Neuronal stem cell (in vitro differentiated cells): ENCODE measurements at regions not wholly inside any gene's neighbourhood (a gene's known extent, or its start where the extent isn't known, plus 50 kb on each side); places are given as distances from the start of the nearest gene placed in this dataset.
A peak's percentile ranks its signal among the peaks of the same experiment; 100 is the strongest.

Experiments used
- DNase-seq: peaks from one replicate; pipeline ENCODE4 v3.0.0-alpha.2; 2013; ENCODE audit warnings: low spot score
- H2AFZ ChIP-seq: one replicate; pipeline ENCODE4 v1.6.1; 2013; ENCODE audit warnings: mild to moderate bottlenecking, low read length, inconsistent platforms
- H2AK5ac ChIP-seq: 2 replicates; pipeline ENCODE4 v1.6.1; 2013; ENCODE audit warnings: low read depth, mild to moderate bottlenecking, inconsistent platforms, low read length, moderate library complexity, mixed read lengths
- H2BK120ac ChIP-seq: 2 replicates; pipeline ENCODE4 v1.6.1; 2013; ENCODE audit warnings: low read depth, mild to moderate bottlenecking, inconsistent platforms, low read length, moderate library complexity, mixed read lengths
- H2BK12ac ChIP-seq: one replicate; pipeline ENCODE4 v1.6.1; 2013; ENCODE audit warnings: low read length, inconsistent platforms
- H2BK15ac ChIP-seq: 2 replicates; pipeline ENCODE4 v1.6.1; 2013; ENCODE audit warnings: mild to moderate bottlenecking, low read length, inconsistent platforms, mixed read lengths
- H2BK5ac ChIP-seq: one replicate; pipeline ENCODE4 v1.6.1; 2013; ENCODE audit warnings: inconsistent platforms, mild to moderate bottlenecking, low read length, moderate library complexity
- H3K14ac ChIP-seq: one replicate; pipeline ENCODE4 v1.6.1; 2013; ENCODE audit warnings: low read length, inconsistent platforms
- H3K18ac ChIP-seq: 2 replicates; pipeline ENCODE4 v1.6.1; 2013; ENCODE audit warnings: low read length, inconsistent platforms
- H3K23ac ChIP-seq: 2 replicates; pipeline ENCODE4 v1.6.1; 2013; ENCODE audit warnings: low read depth, mild to moderate bottlenecking, mixed read lengths, low read length, inconsistent platforms; ENCODE audit not compliant: poor library complexity
- H3K27ac ChIP-seq: replicated peaks from 3 replicates; pipeline ENCODE4 v1.5.1; 2013; ENCODE audit warnings: low read length, inconsistent platforms
- H3K27me3 ChIP-seq, 3 experiments: 2 replicates each; pipeline ENCODE4 v1.6.1; 2013; ENCODE audit warnings: low read length in 3 of 3, mild to moderate bottlenecking in 2 of 3, inconsistent platforms in 1 of 3, low read depth in 1 of 3, mixed read lengths in 1 of 3, moderate library complexity in 1 of 3; ENCODE audit not compliant: control insufficient read depth in 3 of 3, insufficient read depth in 3 of 3
- H3K36me3 ChIP-seq, 2 donors: replicated peaks in 1 of 2; 2 replicates each; pipeline ENCODE4 v1.6.1; 2013; ENCODE audit warnings: low read length in 2 of 2; ENCODE audit not compliant: control insufficient read depth in 2 of 2, insufficient read depth in 2 of 2
- H3K4ac ChIP-seq: 2 replicates; pipeline ENCODE4 v1.6.1; 2013; ENCODE audit warnings: inconsistent platforms, mild to moderate bottlenecking, low read length, moderate library complexity
- H3K4me1 ChIP-seq, 2 donors: 1 replicate in 1 of 2; 2 replicates in 1 of 2; pipeline ENCODE4 v1.6.1; 2013; ENCODE audit warnings: low read length in 2 of 2, low read depth in 1 of 2; ENCODE audit not compliant: control insufficient read depth in 2 of 2, insufficient read depth in 1 of 2
- H3K4me2 ChIP-seq: one replicate; pipeline ENCODE4 v1.6.1; 2013; ENCODE audit warnings: mild to moderate bottlenecking, low read length, inconsistent platforms; ENCODE audit not compliant: insufficient read depth, poor library complexity, severe bottlenecking
- H3K4me3 ChIP-seq, 2 donors: 2 replicates each; pipeline ENCODE4 v1.5.1; 2013; ENCODE audit warnings: low read length in 2 of 2, mild to moderate bottlenecking in 2 of 2, inconsistent platforms in 1 of 2, moderate library complexity in 1 of 2
- H3K79me1 ChIP-seq: one replicate; pipeline ENCODE4 v1.6.1; 2013; ENCODE audit warnings: low read depth, mild to moderate bottlenecking, inconsistent platforms, low read length, moderate library complexity
- H3K9ac ChIP-seq: one replicate; pipeline ENCODE4 v1.6.1; 2013; ENCODE audit warnings: mild to moderate bottlenecking, low read depth, low read length, inconsistent platforms; ENCODE audit not compliant: poor library complexity
- H3K9me3 ChIP-seq, 2 donors: replicated peaks in 1 of 2; 2 replicates each; pipeline versions ENCODE3 to v1.6.1; 2013; ENCODE audit warnings: low read length in 2 of 2, mild to moderate bottlenecking in 2 of 2, inconsistent platforms in 1 of 2, low read depth in 1 of 2, mixed read lengths in 1 of 2, moderate library complexity in 1 of 2; ENCODE audit not compliant: control insufficient read depth in 2 of 2, insufficient read depth in 1 of 2
- H4K8ac ChIP-seq: one replicate; pipeline ENCODE4 v1.6.1; 2013; ENCODE audit warnings: low read depth, mild to moderate bottlenecking, inconsistent platforms, low read length, moderate library complexity
- H4K91ac ChIP-seq: one replicate; pipeline ENCODE4 v1.6.1; 2013; ENCODE audit warnings: low read length, low read depth, mild to moderate bottlenecking, inconsistent platforms; ENCODE audit not compliant: poor library complexity
- WGBS, 2 donors: extraction: QIAGEN DNeasy Blood & Tissue Kit; methylation state at CpG; one replicate each; pipeline ENCODE4 v1.1.7; 2013; ENCODE audit warnings: missing lambda C conversion rate in 2 of 2, mixed read lengths in 1 of 2; ENCODE audit not compliant: insufficient read length in 2 of 2, insufficient replicate concordance in 1 of 2; ENCODE audit errors: extremely low coverage in 2 of 2; 5-methylcytosine and 5-hydroxymethylcytosine counted together

GRCh38 chr4:79053754-79054153 is 114.5 kb upstream of the PAQR3 start:
- Histone ChIP-seq H2BK120ac (no peak overlapping the region), H2AK5ac (no peak overlapping the region), H3K9ac (no peak overlapping the region), H3K79me1 (no peaks in the 10 kb centered on the region), H2BK15ac (no peak overlapping the region), H3K4me3 (no peak overlapping the region), H3K18ac (no peak overlapping the region), H2BK5ac (no peak overlapping the region), H3K23ac (no peak overlapping the region), H3K14ac (no peak overlapping the region), H4K8ac (no peak overlapping the region), H3K4me1 (peaks cover 2 to 23% of the 10 kb centered on the region in 2 donors), H3K27me3 (no peaks in the 10 kb centered on the region), H3K27ac (no peak overlapping the region), H2AFZ (no peak overlapping the region), H3K4me2 (no peak overlapping the region), H3K9me3 (peaks cover 0 to 2% of the 10 kb centered on the region in 2 donors), H4K91ac (no peak overlapping the region), H3K4ac (peak overlapping the region; percentile 32), H3K36me3 (no peaks in the 10 kb centered on the region), H2BK12ac (no peak overlapping the region)
- DNase-seq: no peak

- no peak overlapping the region for H3K4me3 ChIP-seq
- no peaks in the 10 kb centered on the region for H3K36me3 ChIP-seq
- no peaks in the 10 kb centered on the region for H3K79me1 ChIP-seq
- DNase-seq: no peak
- H2AFZ ChIP-seq: peak overlapping the region; percentile 54
- no peak overlapping the region for H3K23ac ChIP-seq
- WGBS, 2 donors: no CpG with 5 or more reads among the region's 6 CpGs
- H2BK5ac ChIP-seq: no peak overlapping the region
- no peak overlapping the region for H3K4ac ChIP-seq
- no peaks in the 10 kb centered on the region for H3K27me3 ChIP-seq
- no peak overlapping the region for H2BK120ac ChIP-seq
- H3K9me3 ChIP-seq: peaks cover 0 to 2% of the 10 kb centered on the region in 2 donors
- H3K4me1 ChIP-seq: peaks cover 4 to 7% of the 10 kb centered on the region in 2 donors
- no peak overlapping the region for H2BK12ac ChIP-seq
- H3K18ac ChIP-seq: no peak overlapping the region
- no peak overlapping the region for H3K27ac ChIP-seq
- no peak overlapping the region for H3K14ac ChIP-seq
- no peak overlapping the region for H2AK5ac ChIP-seq
- H3K4me2 ChIP-seq: no peak overlapping the region
- no peak overlapping the region for H2BK15ac ChIP-seq
- H4K91ac ChIP-seq: no peak overlapping the region
- H4K8ac ChIP-seq: no peak overlapping the region
- no peak overlapping the region for H3K9ac ChIP-seq
Observed at GRCh38 chr4:79050541-79050880, 111.3 kb upstream of the PAQR3 start.

GRCh38 chr4:79049840-79050540 is 110.8 kb upstream of the PAQR3 start:
- no CpG with 5 or more reads among the region's 27 CpGs for WGBS, 2 donors
- Histone ChIP-seq H3K27me3 (no peaks in the 10 kb centered on the region), H3K4me2 (no peak overlapping the region), H3K27ac (no peak overlapping the region), H3K9ac (no peak overlapping the region), H3K4me3 (no peak overlapping the region), H2AK5ac (peak overlapping the region; percentile 10), H3K4ac (peak overlapping the region; percentile 42), H3K79me1 (no peaks in the 10 kb centered on the region), H2AFZ (peak overlapping the region; percentile 54), H2BK120ac (no peak overlapping the region), H2BK15ac (peak overlapping the region; percentile 54), H2BK5ac (no peak overlapping the region), H3K18ac (peak overlapping the region; percentile 55), H3K23ac (no peak overlapping the region), H2BK12ac (no peak overlapping the region), H3K9me3 (peaks cover 0 to 2% of the 10 kb centered on the region in 2 donors), H3K36me3 (no peaks in the 10 kb centered on the region), H4K8ac (no peak overlapping the region), H3K4me1 (peaks cover 4 to 7% of the 10 kb centered on the region in 2 donors), H4K91ac (no peak overlapping the region), H3K14ac (no peak overlapping the region)
- no peak for DNase-seq

GRCh38 chr4:79048878-79049277 is 109.6 kb upstream of the PAQR3 start:
- Histone ChIP-seq H2BK12ac (no peak overlapping the region), H3K36me3 (no peaks in the 10 kb centered on the region), H2BK5ac (no peak overlapping the region), H2AK5ac (no peak overlapping the region), H3K4me2 (no peak overlapping the region), H3K23ac (no peak overlapping the region), H4K8ac (no peak overlapping the region), H3K9me3 (peaks cover 0 to 2% of the 10 kb centered on the region in 2 donors), H3K27ac (no peak overlapping the region), H2AFZ (peak overlapping the region; percentile 17), H3K27me3 (no peaks in the 10 kb centered on the region), H3K4me3 (no peak overlapping the region), H3K9ac (no peak overlapping the region), H3K18ac (no peak overlapping the region), H3K4me1 (peaks cover 4 to 7% of the 10 kb centered on the region in 2 donors), H2BK120ac (no peak overlapping the region), H3K4ac (no peak overlapping the region), H2BK15ac (no peak overlapping the region), H4K91ac (no peak overlapping the region), H3K79me1 (no peaks in the 10 kb centered on the region), H3K14ac (no peak overlapping the region)
- no CpG with 5 or more reads among the region's 4 CpGs for WGBS, 2 donors
- no peak for DNase-seq
